NOMO-1 treated with dmso at 0.1 percent for 144 hours (cell line): ENCODE measurements at regions not wholly inside any gene's neighbourhood (a gene's known extent, or its start where the extent isn't known, plus 50 kb on each side); places are given as distances from the start of the nearest gene placed in this dataset.

Source experiments
- DNase-seq: peaks from one replicate; lab custom pipeline; 2025; ENCODE audit not compliant: unreplicated experiment; lab: John Stamatoyannopoulos, UW

- no peak for DNase-seq
Measured at GRCh38 chr20:48571949-48572847, 255.6 kb downstream of the PREX1 start.

GRCh38 chr20:48569679-48570078 lies 258.1 kb downstream of the PREX1 start:
- no peak for DNase-seq

GRCh38 chr20:48568520-48568919 lies 259.3 kb downstream of the PREX1 start:
- DNase-seq = no peak

GRCh38 chr20:48567145-48567544 lies 260.7 kb downstream of the PREX1 start:
- no peak for DNase-seq

GRCh38 chr20:48564982-48565539 lies 262.7 kb downstream of the PREX1 start:
- no peak for DNase-seq

GRCh38 chr20:48563191-48563870 lies 264.5 kb downstream of the PREX1 start:
- DNase-seq = no peak

- DNase-seq = no peak
Measured at GRCh38 chr20:48562586-48563116, 265.1 kb downstream of the PREX1 start.

GRCh38 chr20:48558906-48559305 lies 268.9 kb downstream of the PREX1 start:
- DNase-seq = no peak

GRCh38 chr20:48557380-48557779 lies 270.4 kb downstream of the PREX1 start:
- no peak for DNase-seq

GRCh38 chr20:48556956-48557355 lies 270.8 kb downstream of the PREX1 start:
- no peak for DNase-seq

- no peak for DNase-seq
Measured at GRCh38 chr20:48552550-48552949, 275.2 kb downstream of the PREX1 start.

GRCh38 chr20:48550814-48551213 lies 277.0 kb downstream of the PREX1 start:
- no peak for DNase-seq

- DNase-seq = no peak
Measured at GRCh38 chr20:48547664-48548063, 280.1 kb downstream of the PREX1 start.

GRCh38 chr20:48544402-48545339 lies 283.1 kb downstream of the PREX1 start:
- no peak for DNase-seq

- no peak for DNase-seq
Measured at GRCh38 chr20:48541581-48542071, 286.2 kb downstream of the PREX1 start.

GRCh38 chr20:48538856-48539255 lies 288.9 kb downstream of the PREX1 start:
- no peak for DNase-seq

- DNase-seq = no peak
Measured at GRCh38 chr20:48538058-48538825, 289.6 kb downstream of the PREX1 start.

GRCh38 chr20:48536206-48536605 lies 291.6 kb downstream of the PREX1 start:
- no peak for DNase-seq

- DNase-seq = no peak
Measured at GRCh38 chr20:48535556-48535955, 292.2 kb downstream of the PREX1 start.

- no peak for DNase-seq
Measured at GRCh38 chr20:48532028-48532427, 295.8 kb downstream of the PREX1 start.
